GM23248 (cell line): ENCODE measurements at regions not wholly inside any gene's neighbourhood (a gene's known extent, or its start where the extent isn't known, plus 50 kb on each side); places are given as distances from the start of the nearest gene placed in this dataset.

ENCODE experiments used
- EZH2 ChIP-seq: fragments of 200-600 bp; sonication (generic); IDR thresholded peaks from 2 replicates; pipeline ENCODE4 v1.6.1; 2018; ENCODE audit warnings: antibody characterized with exemption, mild to moderate bottlenecking; ENCODE audit not compliant: insufficient read depth, poor library complexity, severe bottlenecking
- EZH2phosphoT487 ChIP-seq: fragments of 200-600 bp; sonication (generic); IDR thresholded peaks from 2 replicates; pipeline ENCODE4 v1.6.1; 2018; ENCODE audit warnings: antibody characterized with exemption, moderate library complexity, mild to moderate bottlenecking, low read depth; ENCODE audit not compliant: insufficient read depth

GRCh38 chr2:850429-850828 lies 100.2 kb upstream of the SNTG2 start:
- no peak for TF ChIP-seq EZH2
- TF ChIP-seq EZH2phosphoT487: no peak
